Posterior vena cava (tissue), 2 donors: ENCODE measurements at regions not wholly inside any gene's neighbourhood (a gene's known extent, or its start where the extent isn't known, plus 50 kb on each side); places are given as distances from the start of the nearest gene placed in this dataset.
A peak's percentile ranks its signal among the peaks of the same experiment; 100 is the strongest.
"Not testable (repeated sequence)": the region's sequence is repeated elsewhere in the genome, so short reads cannot be mapped to it uniquely, and the experiment has no call there.

Source experiments
- DNase-seq: peaks from one replicate; pipeline ENCODE4 v3.0.0-alpha.2; 2020; ENCODE audit warnings: low spot score
- intact Hi-C, 2 donors: fragments of 100-400 bp; cut with DNase I; formaldehyde crosslinking; loops; one replicate each; pipeline versions ENCODE4 v1.14.1 to v1.14.2; 2022 to 2023
- donor health status: DM: yes; HTN: yes; CAD: no.
- donor health status: DM: yes; HTN: yes; CAD: no.

DNA sequence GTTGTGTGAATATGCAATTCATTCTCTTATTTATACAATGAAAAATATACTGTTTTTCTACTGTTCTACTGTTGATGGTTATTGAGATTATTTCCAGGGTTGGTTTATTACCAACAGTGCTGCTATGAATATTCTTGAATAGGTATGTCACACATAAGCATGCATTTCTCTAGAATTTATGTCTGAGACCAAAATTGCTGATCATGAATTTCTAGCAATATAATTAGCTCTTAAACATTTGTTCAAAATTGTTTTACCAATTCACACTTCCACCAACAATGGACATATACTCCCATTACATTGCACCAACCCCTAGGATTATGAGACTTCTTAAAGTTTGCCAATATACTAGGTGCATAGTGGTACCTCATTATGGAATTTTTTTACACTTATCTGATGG, 164.1 kb upstream of the KCNQ5 start:
- intact Hi-C loops: no loop called here
- no peak for DNase-seq

DNA sequence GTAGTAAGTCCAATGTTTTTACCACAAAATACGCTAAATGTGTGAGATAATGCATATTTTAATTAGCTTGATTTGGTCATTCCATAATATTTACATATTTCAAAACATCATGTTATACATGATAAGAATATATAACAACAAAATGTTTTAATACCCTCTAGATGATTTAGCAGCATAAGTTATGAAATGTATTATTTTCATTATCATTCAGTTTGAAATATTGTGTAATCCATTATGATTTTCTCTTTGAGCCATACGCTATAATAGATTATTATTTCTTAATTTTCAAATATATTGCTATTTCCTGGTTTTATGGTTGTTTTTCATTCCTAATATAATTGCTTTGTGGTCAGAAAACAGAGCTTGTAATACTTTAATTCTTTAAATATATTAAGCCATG, 163.3 kb upstream of the KCNQ5 start:
- intact Hi-C loops: no loop called here
- DNase-seq: no peak

DNA sequence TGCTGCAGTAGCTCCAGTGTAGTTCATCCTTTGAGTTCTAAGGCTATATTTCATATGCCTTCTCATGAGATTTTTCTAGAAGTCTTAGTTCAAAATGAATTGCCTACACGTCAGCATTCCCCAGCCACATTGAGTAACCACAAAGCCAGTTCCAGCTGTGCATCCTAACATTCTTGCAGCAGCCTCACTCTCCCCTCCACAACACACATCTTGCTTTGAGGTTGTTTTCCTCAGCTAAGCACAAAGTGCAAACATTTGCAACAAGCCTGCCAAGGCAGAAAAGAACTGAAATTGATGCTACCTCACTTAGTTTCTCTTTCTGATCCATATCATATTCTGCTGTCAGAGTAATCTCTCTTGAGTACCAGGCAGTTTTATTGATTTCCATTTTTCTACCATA, 160.7 kb upstream of the KCNQ5 start:
- intact Hi-C loops: no loop called here
- no peak for DNase-seq

DNA sequence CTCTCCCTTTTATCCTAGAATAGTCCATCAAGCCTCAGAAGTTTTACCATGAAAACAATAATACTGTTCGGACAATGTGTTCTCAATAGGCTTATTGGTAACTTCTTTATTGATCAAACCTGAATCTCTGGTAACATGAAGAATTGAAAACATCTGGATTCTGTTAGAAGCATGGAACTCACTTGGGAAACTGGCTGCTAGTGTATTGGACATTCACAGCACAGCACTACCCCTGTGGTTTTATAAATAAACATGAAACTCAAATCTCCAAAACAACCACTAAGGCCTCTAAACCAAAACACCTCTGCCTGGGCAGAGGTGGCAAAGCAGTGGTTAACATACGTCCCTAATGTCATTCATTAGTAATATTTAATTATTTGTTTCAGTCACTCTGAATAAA, 157.6 kb upstream of the KCNQ5 start:
- intact Hi-C loops: no loop called here

DNA sequence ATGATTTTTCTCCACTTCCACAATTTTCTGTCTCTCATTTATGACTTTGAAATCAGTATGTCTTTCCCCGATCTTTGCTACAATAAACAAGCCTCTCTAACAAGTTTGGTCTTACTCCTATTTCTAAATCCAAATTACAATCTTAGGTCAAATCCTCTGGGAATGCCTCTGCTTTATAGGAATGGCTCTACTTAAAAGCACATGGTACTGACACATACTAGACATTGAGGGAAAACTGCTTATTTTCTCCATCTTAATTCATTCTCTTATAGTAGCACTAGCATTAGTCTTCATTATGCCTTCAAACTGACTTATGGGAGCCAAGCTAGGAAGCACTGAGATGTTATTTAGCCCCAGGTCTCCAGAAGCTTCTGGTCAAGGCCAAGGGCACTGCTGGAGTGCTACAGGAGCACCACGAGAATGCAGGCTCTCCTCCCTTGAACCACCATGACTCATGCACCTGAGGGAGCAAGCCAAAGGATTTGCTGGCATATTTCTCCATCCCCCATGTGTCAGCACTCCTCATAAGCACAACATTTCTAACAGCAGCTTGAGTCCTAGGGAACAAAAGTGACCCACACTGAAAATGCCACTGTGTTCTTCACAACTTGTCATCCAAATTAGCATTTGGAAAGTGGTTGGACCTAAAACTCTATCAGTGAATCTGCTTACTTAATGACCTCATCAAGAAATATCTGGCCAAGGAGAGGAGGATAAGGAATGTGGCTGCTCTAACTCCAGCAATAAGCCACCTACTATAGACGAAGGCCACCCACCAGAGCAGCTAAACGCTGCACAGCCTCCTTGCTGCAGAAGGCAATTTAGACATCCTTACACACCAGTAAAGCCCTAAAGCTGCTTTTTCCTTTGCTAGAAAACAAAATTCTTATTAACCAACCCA, 156.8 kb upstream of the KCNQ5 start:
- no peak for DNase-seq
- intact Hi-C loops: no loop called here

More for the DNA sequence above, 157.6 kb upstream of the KCNQ5 start:
- no peak for DNase-seq

DNA sequence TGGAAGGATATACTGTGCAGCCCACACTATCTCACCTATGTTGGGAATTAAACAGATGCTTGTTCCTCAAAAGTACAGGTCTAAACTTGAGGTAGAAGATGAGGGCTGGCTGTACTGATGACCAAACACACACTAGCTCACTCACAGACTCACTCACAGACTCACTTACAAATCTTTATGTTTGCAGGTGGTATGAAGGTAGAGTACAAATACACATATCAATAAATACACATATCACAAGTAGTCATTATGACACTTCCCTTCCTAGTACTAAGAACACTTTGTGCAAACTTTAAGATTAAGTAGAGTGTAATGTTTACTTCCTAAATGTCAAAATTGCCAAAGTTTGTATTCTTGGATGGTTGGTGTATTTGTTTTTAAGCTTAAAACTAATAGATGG, 155.4 kb upstream of the KCNQ5 start:
- DNase-seq: no peak
- intact Hi-C loops: no loop called here

DNA sequence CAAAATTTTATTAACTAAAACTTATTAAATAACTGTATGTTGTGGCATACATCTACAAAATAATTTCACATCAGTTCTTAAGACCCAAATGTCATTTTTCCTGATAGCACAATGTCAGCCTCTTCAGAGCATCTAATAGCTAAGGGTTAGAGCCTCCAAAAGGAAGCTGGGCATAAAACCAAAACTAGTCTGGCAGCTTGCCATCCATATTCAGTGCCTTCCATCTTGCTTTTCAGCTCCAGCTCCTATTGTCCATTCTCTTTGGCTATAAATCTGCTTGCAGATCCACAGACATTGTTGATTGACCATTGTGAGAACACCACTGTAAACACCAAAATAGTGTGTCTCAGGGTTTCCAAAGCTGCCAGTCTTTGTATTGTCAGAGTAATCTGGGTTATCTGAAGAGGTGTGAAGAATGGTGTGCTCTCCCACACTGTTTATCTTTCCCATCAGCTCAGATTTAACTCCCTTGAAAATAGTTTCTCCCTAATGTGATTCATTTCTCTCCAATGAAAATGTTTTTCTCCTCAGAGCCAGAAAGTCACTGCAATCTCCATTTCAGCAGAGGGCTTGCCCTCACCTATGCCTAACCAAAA, 154.8 kb upstream of the KCNQ5 start:
- intact Hi-C loops: no loop called here
- no peak for DNase-seq

DNA sequence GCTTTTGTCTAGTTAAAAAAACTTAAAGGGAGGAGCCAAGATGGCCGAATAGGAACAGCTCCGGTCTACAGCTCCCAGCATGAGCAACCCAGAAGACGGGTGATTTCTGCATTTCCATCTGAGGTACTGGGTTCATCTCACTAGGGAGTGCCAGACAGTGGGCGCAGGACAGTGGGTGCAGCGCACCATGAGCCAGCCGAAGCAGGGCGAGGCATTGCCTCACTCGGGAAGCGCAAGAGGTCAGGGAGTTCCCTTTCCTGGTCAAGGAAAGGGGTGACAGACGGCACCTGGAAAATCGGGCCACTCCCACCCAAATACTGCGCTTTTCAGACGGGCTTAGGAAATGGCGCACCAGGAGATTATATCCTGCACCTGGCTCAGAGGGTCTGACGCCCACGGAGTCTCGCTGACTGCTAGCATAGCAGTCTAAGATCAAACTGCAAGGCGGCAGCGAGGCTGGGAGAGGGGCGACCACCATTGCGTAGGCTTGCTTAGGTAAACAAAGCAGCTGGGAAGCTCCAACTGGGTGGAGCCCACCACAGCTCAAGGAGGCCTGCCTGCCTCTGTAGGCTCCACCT, 152.4 kb upstream of the KCNQ5 start:
- intact Hi-C loops: not testable (repeated sequence)
- peak; percentile 58 for DNase-seq

DNA sequence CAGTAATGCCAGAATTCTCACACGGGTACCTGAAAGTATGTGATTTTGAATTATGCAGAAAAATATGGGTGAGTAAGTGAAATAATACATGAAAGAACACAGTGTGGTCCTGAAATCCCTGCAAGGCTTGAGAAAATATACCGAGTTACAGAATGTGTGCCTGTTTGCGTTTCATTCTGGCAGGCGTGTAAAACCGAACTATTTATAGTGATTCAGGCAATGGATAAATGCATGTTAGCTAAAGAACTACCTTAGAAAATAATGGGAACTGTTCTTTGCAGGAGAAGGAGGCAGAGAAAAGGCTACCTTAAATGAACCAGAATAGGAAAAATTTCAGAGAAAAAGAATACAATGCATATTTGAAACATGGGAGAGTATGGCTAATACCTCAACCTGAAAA, 145.8 kb upstream of the KCNQ5 start:
- intact Hi-C loops: no loop called here
- DNase-seq: no peak

DNA sequence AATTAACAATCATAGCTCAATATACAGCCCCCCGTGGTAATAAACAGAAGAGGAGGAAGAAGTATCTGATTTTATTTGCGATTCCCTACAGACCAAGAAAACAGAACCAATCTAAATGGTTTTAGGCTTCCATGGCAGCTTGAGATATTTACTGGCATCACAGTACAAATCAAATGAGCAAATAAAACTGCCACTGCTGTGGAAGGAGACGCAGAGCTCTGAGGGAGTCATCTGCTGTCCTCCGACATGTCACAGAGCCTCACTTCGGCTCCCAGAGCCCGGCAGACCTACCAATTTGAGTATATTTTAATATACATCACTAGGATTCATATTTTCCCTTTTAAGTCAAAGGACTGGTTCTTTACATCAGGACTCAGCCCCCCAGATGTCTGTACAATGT, 145.2 kb upstream of the KCNQ5 start:
- intact Hi-C loops: no loop called here
- no peak for DNase-seq

DNA sequence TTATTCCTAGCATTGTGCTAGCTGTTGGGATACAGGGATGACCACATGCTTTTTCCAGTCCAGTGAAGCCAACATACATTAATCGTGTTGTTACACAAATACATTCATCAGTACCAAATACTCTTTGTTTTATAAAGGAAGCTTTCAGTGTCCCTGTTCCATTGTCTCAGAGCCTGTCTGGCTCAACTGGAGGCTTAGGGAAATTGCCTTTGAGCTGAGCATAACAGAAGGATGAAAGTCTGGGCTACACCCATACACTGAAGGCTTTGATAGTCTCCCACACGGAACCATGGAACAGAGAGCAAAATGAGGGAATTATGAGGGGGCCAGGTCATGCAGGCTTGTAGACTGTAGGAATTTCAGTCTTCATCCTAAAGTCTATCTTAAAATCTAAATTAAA, 126.4 kb upstream of the KCNQ5 start:
- DNase-seq: no peak
- intact Hi-C loops: no loop called here

DNA sequence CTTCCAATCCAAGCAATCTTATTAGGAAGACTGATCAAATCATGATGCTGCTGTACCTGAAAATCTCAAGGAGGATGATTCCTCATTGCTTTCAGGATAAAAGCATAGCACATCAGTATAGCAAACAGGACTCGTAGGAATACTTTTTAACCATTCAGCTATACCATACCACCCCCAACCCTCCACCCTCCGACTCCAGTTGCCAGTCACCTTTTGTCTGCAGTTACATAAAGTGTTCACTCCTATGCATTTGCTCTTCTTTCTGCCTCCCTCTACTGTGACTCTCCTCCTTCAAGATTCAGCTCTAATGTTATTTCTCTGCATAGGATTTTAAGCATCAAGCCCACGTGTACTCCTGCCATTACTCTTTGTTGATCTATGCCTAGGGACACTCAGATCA, 124.7 kb upstream of the KCNQ5 start:
- DNase-seq: no peak
- intact Hi-C loops: no loop called here

DNA sequence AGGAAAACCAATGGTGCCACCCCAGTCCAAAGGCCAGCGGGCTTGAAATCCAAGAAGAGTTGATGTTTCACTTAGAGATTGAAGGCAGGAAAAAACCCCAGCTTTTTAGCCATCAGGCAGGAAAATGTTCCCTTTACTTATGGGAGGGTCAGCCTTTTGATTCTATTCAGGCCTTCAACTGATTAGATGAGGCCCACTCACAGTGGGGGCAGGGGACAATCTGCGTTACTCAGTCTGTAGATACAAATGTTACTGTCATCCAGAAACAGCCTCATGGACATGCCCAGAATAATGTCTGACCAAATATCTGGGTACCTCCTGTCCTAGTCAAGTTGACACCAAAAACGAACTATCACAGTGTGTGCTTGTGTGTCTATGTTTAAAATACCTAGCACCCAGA, 121.2 kb upstream of the KCNQ5 start:
- DNase-seq: no peak
- intact Hi-C loops: no loop called here

DNA sequence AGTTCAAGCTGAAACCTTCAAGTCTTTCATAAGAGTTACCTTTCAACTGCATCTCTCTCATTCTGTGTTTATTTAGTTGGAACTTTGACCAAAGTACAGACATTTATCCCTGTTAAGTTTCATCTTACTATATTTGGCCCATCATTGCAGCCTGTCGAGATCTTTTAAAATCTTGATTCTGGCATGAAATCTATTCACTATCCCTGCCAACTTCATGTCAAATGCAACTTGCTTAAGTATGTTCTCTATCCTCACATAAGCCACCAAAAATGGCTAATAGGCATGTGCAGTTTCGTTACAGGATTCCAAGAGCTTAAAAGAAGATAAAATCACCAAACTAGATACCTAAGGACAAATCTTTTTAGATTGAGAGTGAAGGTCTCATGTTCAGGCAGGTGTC, 117.5 kb upstream of the KCNQ5 start:
- DNase-seq: no peak
- intact Hi-C loops: no loop called here

DNA sequence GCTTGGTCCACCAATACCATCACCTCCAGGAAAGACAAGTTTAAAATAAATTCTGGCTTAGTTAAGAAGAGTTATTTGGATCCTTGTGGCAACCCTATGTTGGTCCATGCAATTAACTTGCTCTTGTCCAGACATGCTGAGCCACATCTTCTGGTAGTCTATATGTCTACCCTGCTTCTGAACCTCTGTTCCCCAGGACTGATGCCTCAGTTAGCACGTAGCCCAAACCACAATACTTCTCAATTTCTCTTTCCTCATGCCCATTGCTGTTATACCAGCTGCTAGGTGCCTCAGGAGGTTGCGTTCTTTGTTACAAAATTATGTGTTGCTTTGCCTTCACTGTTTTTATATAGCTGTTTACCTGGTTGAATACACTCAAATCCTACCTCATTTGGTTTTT, 116.4 kb upstream of the KCNQ5 start:
- intact Hi-C loops: no loop called here
- no peak for DNase-seq

DNA sequence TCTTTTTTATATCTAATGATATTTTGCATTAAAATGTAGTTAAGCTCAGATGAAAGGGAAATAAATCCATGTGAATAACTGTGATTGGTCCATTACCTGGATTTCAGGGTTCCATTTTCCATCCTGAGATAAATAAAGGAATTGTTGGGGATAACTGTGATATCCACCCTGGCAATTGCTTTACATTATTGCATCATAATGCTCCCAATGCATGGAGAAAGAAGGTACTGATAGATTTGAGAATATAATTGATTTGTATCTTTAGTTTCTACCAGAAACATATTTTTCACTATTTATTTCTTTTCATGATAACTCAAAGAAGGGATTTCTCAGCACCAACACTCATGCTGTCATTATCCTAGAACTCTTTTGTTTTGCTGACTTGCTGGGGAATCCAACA, 102.0 kb upstream of the KCNQ5 start:
- DNase-seq: no peak
- intact Hi-C loops: no loop called here

DNA sequence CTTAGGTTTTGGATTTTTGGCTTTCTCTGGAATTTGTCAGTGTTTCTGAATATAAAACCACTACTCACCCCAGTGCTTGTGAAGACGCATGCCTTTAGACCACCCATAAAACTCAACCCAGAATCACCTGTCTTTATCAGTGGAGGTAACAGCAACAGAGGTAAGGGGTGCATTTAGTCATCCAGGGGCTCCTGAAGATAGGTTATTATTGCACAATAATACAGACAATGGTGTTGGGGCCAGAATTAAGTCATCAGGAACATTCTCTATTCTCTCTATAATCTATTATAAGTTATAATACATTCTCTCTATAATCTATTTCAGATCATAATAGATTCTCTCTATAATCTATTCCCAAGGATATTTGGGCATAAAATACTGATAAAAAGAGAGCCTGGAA, 100.2 kb upstream of the KCNQ5 start:
- DNase-seq: no peak
- intact Hi-C loops: no loop called here

DNA sequence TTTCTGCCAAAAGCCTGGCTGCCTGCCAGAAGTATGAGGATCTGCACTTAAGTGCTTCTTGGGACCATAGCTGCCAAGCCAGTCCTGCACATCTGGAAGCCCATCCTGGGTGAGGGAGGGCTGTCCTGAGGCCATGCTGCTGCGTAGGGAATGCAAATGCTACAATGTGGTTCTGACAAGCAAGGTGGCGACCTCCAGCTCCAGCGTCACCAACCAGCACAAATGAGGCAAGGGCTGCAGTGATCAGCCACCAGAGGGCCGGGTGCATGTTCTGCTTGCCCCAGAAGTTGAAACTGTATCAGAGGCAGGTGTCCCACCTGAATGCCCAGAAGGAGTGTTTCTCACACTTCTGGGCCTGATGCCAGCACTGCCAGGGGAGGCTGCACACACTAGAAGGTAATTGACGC, 99.1 kb upstream of the KCNQ5 start:
- DNase-seq: no peak
- intact Hi-C loops: no loop called here

DNA sequence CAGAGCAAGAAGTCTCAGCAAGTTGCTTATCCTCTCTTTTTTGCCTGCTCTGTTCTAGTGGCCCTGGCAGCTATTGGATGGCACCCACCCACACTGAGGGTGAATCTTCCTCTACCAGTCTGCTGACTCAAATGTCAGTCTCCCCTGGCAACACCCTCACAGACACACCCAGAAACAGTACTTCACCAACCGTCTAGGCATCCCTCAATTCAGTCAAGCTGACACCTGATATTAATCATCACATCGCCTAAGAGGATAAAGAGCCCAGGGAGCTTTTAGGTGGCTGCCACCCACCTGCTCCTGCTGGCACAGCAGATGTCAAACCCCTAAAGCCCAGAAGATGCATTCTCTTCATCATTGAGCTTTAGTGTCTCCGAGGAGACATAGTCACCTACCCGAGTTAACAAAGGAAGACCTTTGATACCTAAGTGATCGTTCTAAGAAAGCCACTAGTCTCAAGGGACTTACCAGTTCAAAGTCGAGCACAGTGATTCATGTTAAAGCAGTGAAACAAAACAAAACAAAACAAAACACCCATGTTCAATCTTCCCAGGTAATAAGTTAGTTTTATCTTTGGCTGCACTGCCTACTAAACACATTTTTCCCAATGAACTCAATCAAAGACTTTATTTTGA, 97.7 kb upstream of the KCNQ5 start:
- intact Hi-C loops: no loop called here
- no peak for DNase-seq

DNA sequence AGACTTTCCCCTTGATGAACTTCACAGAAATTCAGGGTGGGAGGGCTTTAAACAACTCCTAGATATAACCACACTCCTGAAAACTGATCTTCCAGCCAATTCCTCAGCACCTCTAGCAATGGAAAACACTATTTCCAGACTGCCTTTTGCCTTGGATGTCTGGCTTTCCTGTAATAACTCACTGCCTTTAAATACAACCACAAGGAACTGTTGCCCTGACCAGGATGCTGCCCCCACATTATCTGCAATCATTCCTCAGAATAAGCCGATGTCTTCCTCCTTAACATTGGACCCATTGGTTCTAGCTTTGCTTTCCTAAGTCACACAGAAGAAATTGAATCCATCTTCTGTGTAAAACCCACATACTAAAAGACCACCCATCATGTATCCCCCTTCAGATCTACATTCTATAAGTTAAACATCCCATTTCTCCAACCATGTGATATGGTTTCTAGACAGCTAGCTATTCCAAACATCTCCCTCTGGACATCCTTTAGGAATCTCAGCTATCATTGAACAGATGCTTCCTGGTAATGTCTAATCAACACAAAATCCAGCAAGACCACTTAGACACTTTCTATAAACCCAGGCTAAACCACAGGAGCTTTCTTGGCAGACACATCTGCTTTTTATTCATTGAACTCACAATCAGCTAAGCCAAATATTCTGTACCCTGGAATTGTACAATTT, 95.9 kb upstream of the KCNQ5 start:
- DNase-seq: no peak

More for the DNA sequence above, 95.9 kb upstream of the KCNQ5 start:
- intact Hi-C loops: no loop called here
